Stimulated activated effector memory CD8-positive, alpha-beta T cell treated with anti-CD3 and anti-CD28 coated beads, Interleukin-12 subunit alpha, Interleukin-12 subunit beta, amount 100 ng/mL, for 72 hours (primary cell): ENCODE measurements at regions not wholly inside any gene's neighbourhood (a gene's known extent, or its start where the extent isn't known, plus 50 kb on each side); places are given as distances from the start of the nearest gene placed in this dataset.

Experiments used
- ATAC-seq: fragments of 150-1000 bp; cut with Tn5 transposase; 2 replicates; pipeline ENCODE4 v1.10.0; 2021
- DNase-seq, 2 donors: peaks; one replicate each; pipeline ENCODE4 v3.0.0; 2021 to 2022; ENCODE audit warnings: low spot score in 2 of 2
- H3K27ac Mint-ChIP-seq: one replicate; pipeline ENCODE4 v1.8.0; 2022; ENCODE audit warnings: mild to moderate bottlenecking, mixed read lengths
- H3K36me3 Mint-ChIP-seq: one replicate; pipeline ENCODE4 v1.8.0; 2022; ENCODE audit warnings: mild to moderate bottlenecking, mixed read lengths
- H3K4me1 Mint-ChIP-seq: one replicate; pipeline ENCODE4 v1.8.0; 2022; ENCODE audit warnings: mixed read lengths
- H3K4me3 Mint-ChIP-seq: one replicate; pipeline ENCODE4 v1.8.0; 2022; ENCODE audit warnings: mild to moderate bottlenecking, mixed read lengths
- H3K9me3 Mint-ChIP-seq: one replicate; pipeline ENCODE4 v1.8.0; 2022; ENCODE audit warnings: mixed read lengths

GRCh38 chr5:82619097-82619496, 340.9 kb upstream of the RPS23 start:
- ATAC-seq = no peak
- Mint-ChIP-seq H3K27ac (no peak overlapping the region), H3K9me3 (peaks cover 3% of the 10 kb centered on the region), H3K4me3 (no peak overlapping the region), H3K36me3 (no peaks in the 10 kb centered on the region), H3K4me1 (peaks cover 9% of the 10 kb centered on the region)
- no peak for DNase-seq

GRCh38 chr5:82614706-82615105, 336.6 kb upstream of the RPS23 start:
- no peak for DNase-seq
- no peak for ATAC-seq
- no peaks in the 10 kb centered on the region for H3K9me3 Mint-ChIP-seq
- H3K4me1 Mint-ChIP-seq = no peaks in the 10 kb centered on the region
- no peaks in the 10 kb centered on the region for H3K36me3 Mint-ChIP-seq
- no peak overlapping the region for H3K27ac Mint-ChIP-seq
- H3K4me3 Mint-ChIP-seq = no peak overlapping the region

- Mint-ChIP-seq H3K9me3 (no peaks in the 10 kb centered on the region), H3K27ac (no peak overlapping the region), H3K36me3 (no peaks in the 10 kb centered on the region), H3K4me3 (no peak overlapping the region), H3K4me1 (no peaks in the 10 kb centered on the region)
- DNase-seq = no peak
- ATAC-seq = no peak
Measured at GRCh38 chr5:82613891-82614290, 335.7 kb upstream of the RPS23 start.

GRCh38 chr5:82610686-82611085, 332.5 kb upstream of the RPS23 start:
- Mint-ChIP-seq H3K27ac (no peak overlapping the region), H3K9me3 (peaks cover 5% of the 10 kb centered on the region), H3K4me1 (no peaks in the 10 kb centered on the region), H3K4me3 (no peak overlapping the region), H3K36me3 (no peaks in the 10 kb centered on the region)
- DNase-seq (no peak), ATAC-seq (no peak)

- ATAC-seq = peak; percentile 19
- DNase-seq = no peak
- Mint-ChIP-seq H3K4me1 (no peaks in the 10 kb centered on the region), H3K27ac (no peak overlapping the region), H3K36me3 (no peaks in the 10 kb centered on the region), H3K4me3 (no peak overlapping the region), H3K9me3 (peaks cover 5% of the 10 kb centered on the region)
Measured at GRCh38 chr5:82605441-82605973, 327.4 kb upstream of the RPS23 start.

GRCh38 chr5:82603033-82603987, 325.2 kb upstream of the RPS23 start:
- ATAC-seq (no peak), DNase-seq (no peak)
- no peaks in the 10 kb centered on the region for H3K4me1 Mint-ChIP-seq
- H3K36me3 Mint-ChIP-seq = no peaks in the 10 kb centered on the region
- peaks cover 5% of the 10 kb centered on the region for H3K9me3 Mint-ChIP-seq
- H3K4me3 Mint-ChIP-seq = no peak overlapping the region
- H3K27ac Mint-ChIP-seq = no peak overlapping the region

GRCh38 chr5:82601861-82602260, 323.7 kb upstream of the RPS23 start:
- Mint-ChIP-seq H3K9me3 (no peaks in the 10 kb centered on the region), H3K4me1 (no peaks in the 10 kb centered on the region), H3K36me3 (no peaks in the 10 kb centered on the region), H3K4me3 (no peak overlapping the region), H3K27ac (no peak overlapping the region)
- DNase-seq = no peak
- no peak for ATAC-seq

GRCh38 chr5:82601077-82601476, 322.9 kb upstream of the RPS23 start:
- H3K4me1 Mint-ChIP-seq = no peaks in the 10 kb centered on the region
- no peak for DNase-seq
- H3K27ac Mint-ChIP-seq = no peak overlapping the region
- ATAC-seq = no peak
- H3K4me3 Mint-ChIP-seq = no peak overlapping the region
- no peaks in the 10 kb centered on the region for H3K36me3 Mint-ChIP-seq
- no peaks in the 10 kb centered on the region for H3K9me3 Mint-ChIP-seq

GRCh38 chr5:82599692-82600091, 321.5 kb upstream of the RPS23 start:
- no peaks in the 10 kb centered on the region for H3K36me3 Mint-ChIP-seq
- H3K4me1 Mint-ChIP-seq = no peaks in the 10 kb centered on the region
- H3K9me3 Mint-ChIP-seq = no peaks in the 10 kb centered on the region
- no peak overlapping the region for H3K4me3 Mint-ChIP-seq
- H3K27ac Mint-ChIP-seq = no peak overlapping the region
- no peak for DNase-seq
- ATAC-seq = no peak

GRCh38 chr5:82599030-82599429, 320.9 kb upstream of the RPS23 start:
- Mint-ChIP-seq H3K27ac (no peak overlapping the region), H3K4me1 (no peaks in the 10 kb centered on the region), H3K9me3 (no peaks in the 10 kb centered on the region), H3K4me3 (no peak overlapping the region), H3K36me3 (no peaks in the 10 kb centered on the region)
- ATAC-seq (no peak), DNase-seq (no peak)

- no peak for DNase-seq
- Mint-ChIP-seq H3K27ac (no peak overlapping the region), H3K9me3 (no peaks in the 10 kb centered on the region), H3K4me1 (no peaks in the 10 kb centered on the region), H3K36me3 (no peaks in the 10 kb centered on the region), H3K4me3 (no peak overlapping the region)
- ATAC-seq = no peak
Measured at GRCh38 chr5:82597437-82597836, 319.3 kb upstream of the RPS23 start.

GRCh38 chr5:82596451-82596850, 318.3 kb upstream of the RPS23 start:
- no peaks in the 10 kb centered on the region for H3K36me3 Mint-ChIP-seq
- no peak overlapping the region for H3K27ac Mint-ChIP-seq
- ATAC-seq = no peak
- H3K4me3 Mint-ChIP-seq = no peak overlapping the region
- no peaks in the 10 kb centered on the region for H3K4me1 Mint-ChIP-seq
- DNase-seq = no peak
- H3K9me3 Mint-ChIP-seq = peaks cover 3% of the 10 kb centered on the region

GRCh38 chr5:82595113-82595512, 317.0 kb upstream of the RPS23 start:
- ATAC-seq (no peak), DNase-seq (no peak)
- no peaks in the 10 kb centered on the region for H3K36me3 Mint-ChIP-seq
- H3K9me3 Mint-ChIP-seq = peaks cover 3% of the 10 kb centered on the region
- no peak overlapping the region for H3K27ac Mint-ChIP-seq
- H3K4me3 Mint-ChIP-seq = no peak overlapping the region
- no peaks in the 10 kb centered on the region for H3K4me1 Mint-ChIP-seq

GRCh38 chr5:82594097-82594496, 315.9 kb upstream of the RPS23 start:
- DNase-seq (no peak), ATAC-seq (no peak)
- Mint-ChIP-seq H3K27ac (no peak overlapping the region), H3K4me1 (no peaks in the 10 kb centered on the region), H3K9me3 (peaks cover 3% of the 10 kb centered on the region), H3K4me3 (no peak overlapping the region), H3K36me3 (no peaks in the 10 kb centered on the region)

GRCh38 chr5:82593481-82593880, 315.3 kb upstream of the RPS23 start:
- ATAC-seq (no peak), DNase-seq (no peak)
- Mint-ChIP-seq H3K9me3 (peaks cover 3% of the 10 kb centered on the region), H3K36me3 (no peaks in the 10 kb centered on the region), H3K27ac (no peak overlapping the region), H3K4me1 (no peaks in the 10 kb centered on the region), H3K4me3 (no peak overlapping the region)

- Mint-ChIP-seq H3K27ac (no peak overlapping the region), H3K36me3 (no peaks in the 10 kb centered on the region)
- no peak for DNase-seq
Measured at GRCh38 chr5:82591021-82591515, 312.9 kb upstream of the RPS23 start.

More at GRCh38 chr5:82591021-82591515, 312.9 kb upstream of the RPS23 start:
- no peak for ATAC-seq
- Mint-ChIP-seq H3K4me1 (no peaks in the 10 kb centered on the region), H3K9me3 (peaks cover 3% of the 10 kb centered on the region), H3K4me3 (no peak overlapping the region)
